MM.1S (cell line): ENCODE measurements at regions not wholly inside any gene's neighbourhood (a gene's known extent, or its start where the extent isn't known, plus 50 kb on each side); places are given as distances from the start of the nearest gene placed in this dataset.

Experiments used
- DNase-seq: peaks from one replicate; pipeline ENCODE4 v3.0.0-alpha.2; 2015
- H2AFZ ChIP-seq: fragments of 300-600 bp; sonication (generic); 2 replicates; pipeline ENCODE4 v1.6.0; 2016; ENCODE audit warnings: antibody characterized with exemption, low read length
- H3F3A ChIP-seq: fragments of 300-600 bp; sonication (generic); 2 replicates; pipeline ENCODE4 v1.6.1; 2016; ENCODE audit warnings: mild to moderate bottlenecking, antibody characterized with exemption, low read length, moderate library complexity, mixed read lengths; ENCODE audit not compliant: insufficient read depth
- H3K27ac ChIP-seq: fragments of 300-600 bp; sonication (generic); 2 replicates; pipeline ENCODE4 v1.5.1; 2016; ENCODE audit warnings: mild to moderate bottlenecking, low read length
- H3K27me3 ChIP-seq: fragments of 300-600 bp; sonication (generic); replicated peaks from 2 replicates; pipeline ENCODE4 v1.6.0; 2016; ENCODE audit warnings: low read length; ENCODE audit not compliant: insufficient read depth
- H3K36me3 ChIP-seq: fragments of 300-600 bp; sonication (generic); replicated peaks from 2 replicates; pipeline ENCODE4 v1.6.1; 2016; ENCODE audit warnings: mild to moderate bottlenecking, low read length, mixed read lengths; ENCODE audit not compliant: insufficient read depth
- H3K4me1 ChIP-seq: fragments of 300-600 bp; sonication (generic); 2 replicates; pipeline ENCODE4 v1.6.1; 2016; ENCODE audit warnings: low read length, mixed read lengths
- H3K4me2 ChIP-seq: fragments of 300-600 bp; sonication (generic); 2 replicates; pipeline ENCODE4 v1.6.0; 2016; ENCODE audit warnings: low read depth, low read length
- H3K4me3 ChIP-seq: fragments of 300-600 bp; sonication (generic); 2 replicates; pipeline ENCODE4 v1.5.1; 2016; ENCODE audit warnings: low read length, mixed read lengths
- H3K79me2 ChIP-seq: fragments of 300-600 bp; sonication (generic); 2 replicates; pipeline ENCODE4 v1.6.1; 2016; ENCODE audit warnings: mixed run types, low read length, mixed read lengths
- H3K9ac ChIP-seq: fragments of 300-600 bp; sonication (generic); 2 replicates; pipeline ENCODE4 v1.6.1; 2016; ENCODE audit warnings: low read length, mixed read lengths
- H3K9me2 ChIP-seq: fragments of 300-600 bp; sonication (generic); replicated peaks from 2 replicates; pipeline ENCODE4 v1.6.1; 2016; ENCODE audit warnings: mild to moderate bottlenecking, low read length, mixed read lengths; ENCODE audit not compliant: insufficient read depth
- H3K9me3 ChIP-seq: fragments of 300-600 bp; sonication (generic); replicated peaks from 2 replicates; pipeline ENCODE4 v1.6.1; 2016; ENCODE audit warnings: mild to moderate bottlenecking, low read length, mixed read lengths; ENCODE audit not compliant: insufficient read depth
- H4K20me1 ChIP-seq: fragments of 300-600 bp; sonication (generic); 2 replicates; pipeline ENCODE4 v1.6.1; 2016; ENCODE audit warnings: mild to moderate bottlenecking, low read length, moderate library complexity, mixed read lengths; ENCODE audit not compliant: insufficient read depth
- CTCF ChIP-seq: fragments of 300-600 bp; sonication (generic); IDR thresholded peaks from 2 replicates; pipeline ENCODE4 v1.5.1; 2016; ENCODE audit warnings: antibody characterized with exemption, low read length, mixed read lengths
- EZH2 ChIP-seq: fragments of 300-600 bp; sonication (generic); optimal IDR thresholded peaks from 2 replicates; pipeline ENCODE3; 2017; ENCODE audit warnings: low read depth, mild to moderate bottlenecking, antibody characterized with exemption, low read length, mixed read lengths
- EZH2phosphoT487 ChIP-seq: fragments of 300-600 bp; sonication (generic); IDR thresholded peaks from 2 replicates; pipeline ENCODE4 v1.6.1; 2018; ENCODE audit warnings: antibody characterized with exemption, low read length

- Histone ChIP-seq H3K27me3 (no peaks in the 10 kb centered on the region), H4K20me1 (no peaks in the 10 kb centered on the region), H2AFZ (no peak overlapping the region), H3K9me2 (no peaks in the 10 kb centered on the region), H3F3A (no peaks in the 10 kb centered on the region), H3K9ac (no peak overlapping the region), H3K4me2 (no peak overlapping the region), H3K79me2 (no peaks in the 10 kb centered on the region), H3K9me3 (no peaks in the 10 kb centered on the region), H3K4me3 (no peak overlapping the region), H3K4me1 (no peaks in the 10 kb centered on the region), H3K27ac (no peak overlapping the region), H3K36me3 (no peaks in the 10 kb centered on the region)
- no peak for TF ChIP-seq EZH2phosphoT487
- DNase-seq = no peak
Measured at GRCh38 chr3:144096016-144096415, 124.4 kb downstream of the DIPK2A start.

GRCh38 chr3:144097163-144097562, 125.5 kb downstream of the DIPK2A start:
- DNase-seq = no peak
- Histone ChIP-seq H3K4me3 (no peak overlapping the region), H3F3A (no peaks in the 10 kb centered on the region), H3K79me2 (no peaks in the 10 kb centered on the region), H4K20me1 (no peaks in the 10 kb centered on the region), H3K9me2 (no peaks in the 10 kb centered on the region), H3K27me3 (no peaks in the 10 kb centered on the region), H3K36me3 (no peaks in the 10 kb centered on the region), H2AFZ (no peak overlapping the region), H3K4me1 (no peaks in the 10 kb centered on the region), H3K9ac (no peak overlapping the region), H3K4me2 (no peak overlapping the region), H3K27ac (no peak overlapping the region), H3K9me3 (no peaks in the 10 kb centered on the region)
- TF ChIP-seq CTCF = no peak
- no peak for TF ChIP-seq EZH2phosphoT487
- no peak for TF ChIP-seq EZH2

GRCh38 chr3:144098691-144099090, 127.1 kb downstream of the DIPK2A start:
- no peaks in the 10 kb centered on the region for H3K36me3 ChIP-seq
- no peak overlapping the region for H3K9ac ChIP-seq
- DNase-seq = no peak
- no peaks in the 10 kb centered on the region for H3K9me3 ChIP-seq
- H2AFZ ChIP-seq = no peak overlapping the region
- no peaks in the 10 kb centered on the region for H3K79me2 ChIP-seq
- no peaks in the 10 kb centered on the region for H3K4me1 ChIP-seq
- no peak for TF ChIP-seq EZH2phosphoT487
- TF ChIP-seq CTCF = no peak
- TF ChIP-seq EZH2 = no peak
- H3K4me3 ChIP-seq = no peak overlapping the region
- no peak overlapping the region for H3K27ac ChIP-seq
- no peaks in the 10 kb centered on the region for H3K9me2 ChIP-seq
- no peaks in the 10 kb centered on the region for H3K27me3 ChIP-seq
- no peak overlapping the region for H3K4me2 ChIP-seq
- H4K20me1 ChIP-seq = no peaks in the 10 kb centered on the region
- no peaks in the 10 kb centered on the region for H3F3A ChIP-seq

- no peak for DNase-seq
- Histone ChIP-seq H3K36me3 (no peaks in the 10 kb centered on the region), H3K9ac (no peak overlapping the region), H4K20me1 (no peaks in the 10 kb centered on the region), H3K4me2 (no peak overlapping the region), H3K27me3 (no peaks in the 10 kb centered on the region), H3K9me2 (no peaks in the 10 kb centered on the region), H2AFZ (no peak overlapping the region), H3F3A (no peaks in the 10 kb centered on the region), H3K9me3 (no peaks in the 10 kb centered on the region), H3K4me1 (no peaks in the 10 kb centered on the region), H3K27ac (no peak overlapping the region), H3K79me2 (no peaks in the 10 kb centered on the region), H3K4me3 (no peak overlapping the region)
- TF ChIP-seq CTCF = no peak
- TF ChIP-seq EZH2phosphoT487 = no peak
- TF ChIP-seq EZH2 = no peak
Measured at GRCh38 chr3:144102421-144102820, 130.8 kb downstream of the DIPK2A start.
